Erythroblast (primary cell): ENCODE measurements at regions not wholly inside any gene's neighbourhood (a gene's known extent, or its start where the extent isn't known, plus 50 kb on each side); places are given as distances from the start of the nearest gene placed in this dataset.

Experiments used
- GATA1 ChIP-seq: IDR thresholded peaks from 2 replicates; pipeline ENCODE4 v1.6.1; 2011; ENCODE audit warnings: low read depth, mild to moderate bottlenecking, control low read depth, low read length, moderate library complexity
- POLR2A ChIP-seq: IDR thresholded peaks from 2 replicates; pipeline ENCODE4 v1.6.1; 2011; ENCODE audit warnings: mild to moderate bottlenecking, low read length

DNA sequence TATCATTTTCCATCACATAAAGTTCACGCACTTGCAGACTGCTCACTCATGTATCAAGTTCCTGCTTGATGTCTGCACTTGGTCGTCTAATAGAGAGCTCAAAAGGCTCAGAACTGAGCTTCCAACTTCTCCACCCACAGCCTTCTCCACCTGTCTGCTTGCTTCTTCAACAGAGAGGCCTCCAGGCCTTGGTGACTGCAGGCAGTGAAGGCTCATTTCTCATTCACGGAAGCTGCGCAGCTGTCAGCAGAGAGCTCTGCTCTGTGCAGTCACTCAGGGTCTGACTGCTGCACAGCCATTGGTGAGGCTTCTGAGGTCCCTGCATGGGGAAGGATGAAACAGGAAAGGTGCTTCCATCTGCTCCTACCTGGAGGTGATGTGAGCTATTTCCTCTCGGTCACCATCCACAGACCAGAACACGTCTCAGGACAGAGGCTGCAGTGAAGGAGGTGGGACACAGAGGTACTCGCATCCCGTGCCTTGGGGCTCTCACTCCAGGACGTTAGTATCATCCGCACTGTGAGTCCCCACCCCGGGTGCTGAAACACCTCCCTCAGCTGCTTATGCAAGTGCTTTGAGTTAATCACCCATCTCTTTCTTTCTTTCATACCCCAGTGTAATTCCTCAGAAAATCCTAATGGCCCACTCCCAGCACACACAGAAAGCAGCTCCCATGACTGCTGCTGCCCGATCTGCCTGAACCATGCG, 126.2 kb downstream of the TMEM18 start:
- TF ChIP-seq POLR2A (no peak), GATA1 (no peak)
